Fibroblast of peridontal ligament (primary cell): ENCODE measurements at regions not wholly inside any gene's neighbourhood (a gene's known extent, or its start where the extent isn't known, plus 50 kb on each side); places are given as distances from the start of the nearest gene placed in this dataset.
A peak's percentile ranks its signal among the peaks of the same experiment; 100 is the strongest.
"Not testable (repeated sequence)": the region's sequence is repeated elsewhere in the genome, so short reads cannot be mapped to it uniquely, and the experiment has no call there.

ENCODE experiments used
- DNase-seq: peaks from one replicate; pipeline ENCODE4 v3.0.0-alpha.2; 2010; ENCODE audit errors: extremely low read depth

GRCh38 chr14:62501021-62501750, 544.1 kb downstream of the KCNH5 start:
- DNase-seq: no peak

GRCh38 chr14:62505045-62505444, 540.2 kb downstream of the KCNH5 start:
- DNase-seq: no peak

GRCh38 chr14:62521309-62521708, 523.9 kb downstream of the KCNH5 start:
- DNase-seq: not testable (repeated sequence)

GRCh38 chr14:62528296-62528695, 517.0 kb downstream of the KCNH5 start:
- no peak for DNase-seq

GRCh38 chr14:62532181-62532580, 513.1 kb downstream of the KCNH5 start:
- DNase-seq: no peak

- no peak for DNase-seq
Measured at GRCh38 chr14:62546862-62547474, 498.3 kb downstream of the KCNH5 start.

- DNase-seq: no peak
Measured at GRCh38 chr14:62557416-62557815, 487.8 kb downstream of the KCNH5 start.

- no peak for DNase-seq
Measured at GRCh38 chr14:62558451-62558850, 486.8 kb downstream of the KCNH5 start.

GRCh38 chr14:62585247-62585646, 460.0 kb downstream of the KCNH5 start:
- no peak for DNase-seq

- no peak for DNase-seq
Measured at GRCh38 chr14:62592877-62593276, 452.4 kb downstream of the KCNH5 start.

- no peak for DNase-seq
Measured at GRCh38 chr14:62597143-62597542, 448.1 kb downstream of the KCNH5 start.

- DNase-seq: no peak
Measured at GRCh38 chr14:62599616-62600385, 445.5 kb downstream of the KCNH5 start.

GRCh38 chr14:62602712-62603111, 442.5 kb downstream of the KCNH5 start:
- no peak for DNase-seq

GRCh38 chr14:62604524-62604923, 440.7 kb downstream of the KCNH5 start:
- peak; percentile 1 for DNase-seq

GRCh38 chr14:62614122-62614521, 431.1 kb downstream of the KCNH5 start:
- no peak for DNase-seq

- no peak for DNase-seq
Measured at GRCh38 chr14:62616668-62617067, 428.6 kb downstream of the KCNH5 start.

- no peak for DNase-seq
Measured at GRCh38 chr14:62626416-62626815, 418.8 kb downstream of the KCNH5 start.

GRCh38 chr14:62629176-62629725, 416.0 kb downstream of the KCNH5 start:
- no peak for DNase-seq

- DNase-seq: no peak
Measured at GRCh38 chr14:62631176-62631575, 414.1 kb downstream of the KCNH5 start.

GRCh38 chr14:62632771-62633170, 412.5 kb downstream of the KCNH5 start:
- DNase-seq: no peak

GRCh38 chr14:62645649-62646048, 399.6 kb downstream of the KCNH5 start:
- DNase-seq: no peak
